ENCODE measurements at regions not wholly inside any gene's neighbourhood (a gene's known extent, or its start where the extent isn't known, plus 50 kb on each side); places are given as distances from the start of the nearest gene placed in this dataset.

DNA sequence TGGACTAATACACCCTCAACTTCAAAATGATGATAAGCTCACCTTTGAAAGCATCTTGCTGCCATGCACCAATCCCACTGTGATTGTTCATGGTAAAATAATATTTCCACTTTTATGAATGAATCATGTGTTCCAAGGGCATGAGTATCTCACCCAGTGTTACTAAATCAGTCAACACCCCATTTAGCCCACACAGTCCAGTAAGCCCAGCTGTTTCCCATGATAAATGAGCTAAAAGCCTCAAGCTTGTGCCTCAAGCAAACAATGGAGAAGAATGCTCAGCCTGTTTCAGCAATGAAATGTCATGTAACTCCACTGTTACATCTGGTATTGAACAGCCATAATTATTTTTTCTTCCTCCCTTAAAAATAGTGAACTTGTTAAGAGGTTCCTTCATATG lies 442.5 kb downstream of the XPNPEP1 start:
- CTCF ChIA-PET: no interaction called here
- no peaks in the 10 kb centered on the region for H3K36me3 ChIP-seq (ENCODE audit: control insufficient read depth, insufficient read depth, low read length)
- intact Hi-C loops (cut with micrococcal nuclease): no loop called here
- no peaks in the 10 kb centered on the region for H3K9me1 ChIP-seq (ENCODE audit: insufficient read depth, low read length)
- H3K79me1 ChIP-seq (ENCODE audit: low read depth in 1 of 2, low read length in 2 of 2): no peaks in the 10 kb centered on the region
- BruUV-seq (replicated peaks): no TSS peak
- DNase-seq (no peak), ATAC-seq (ENCODE audit: low read depth) (no peak)
- H3K4me3 ChIP-seq (ENCODE audit: insufficient read depth, low read depth, low read length): no peak overlapping the region
- TF ChIP-seq, protein P1, sequence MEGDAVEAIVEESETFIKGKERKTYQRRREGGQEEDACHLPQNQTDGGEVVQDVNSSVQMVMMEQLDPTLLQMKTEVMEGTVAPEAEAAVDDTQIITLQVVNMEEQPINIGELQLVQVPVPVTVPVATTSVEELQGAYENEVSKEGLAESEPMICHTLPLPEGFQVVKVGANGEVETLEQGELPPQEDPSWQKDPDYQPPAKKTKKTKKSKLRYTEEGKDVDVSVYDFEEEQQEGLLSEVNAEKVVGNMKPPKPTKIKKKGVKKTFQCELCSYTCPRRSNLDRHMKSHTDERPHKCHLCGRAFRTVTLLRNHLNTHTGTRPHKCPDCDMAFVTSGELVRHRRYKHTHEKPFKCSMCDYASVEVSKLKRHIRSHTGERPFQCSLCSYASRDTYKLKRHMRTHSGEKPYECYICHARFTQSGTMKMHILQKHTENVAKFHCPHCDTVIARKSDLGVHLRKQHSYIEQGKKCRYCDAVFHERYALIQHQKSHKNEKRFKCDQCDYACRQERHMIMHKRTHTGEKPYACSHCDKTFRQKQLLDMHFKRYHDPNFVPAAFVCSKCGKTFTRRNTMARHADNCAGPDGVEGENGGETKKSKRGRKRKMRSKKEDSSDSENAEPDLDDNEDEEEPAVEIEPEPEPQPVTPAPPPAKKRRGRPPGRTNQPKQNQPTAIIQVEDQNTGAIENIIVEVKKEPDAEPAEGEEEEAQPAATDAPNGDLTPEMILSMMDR (conservative IDR thresholded peaks at IDR 0.05; ENCODE audit: low read depth, low read length): no peak
- TF ChIP-seq SMC3 (IDR thresholded peaks at IDR 0.05; ENCODE audit: low read depth, low read length) (no peak), POLR2A (IDR thresholded peaks at IDR 0.05; ENCODE audit: low read depth, low read length) (no peak), MAZ (IDR thresholded peaks at IDR 0.05; ENCODE audit: borderline replicate concordance, low read depth, low read length) (no peak), RAD21 (IDR thresholded peaks at IDR 0.05; ENCODE audit: low read length) (no peak), MXI1 (IDR thresholded peaks at IDR 0.05; ENCODE audit: borderline replicate concordance, low read depth, low read length) (no peak), BHLHE40 (IDR thresholded peaks at IDR 0.05; ENCODE audit: low read depth, low read length) (no peak), NFE2L2 (IDR thresholded peaks at IDR 0.05; ENCODE audit: low read depth, low read length) (no peak), CHD1 (IDR thresholded peaks at IDR 0.05; ENCODE audit: low read depth, low read length) (no peak), RCOR1 (IDR thresholded peaks at IDR 0.05; ENCODE audit: insufficient replicate concordance, low read length) (no peak), FOS (IDR thresholded peaks at IDR 0.05; ENCODE audit: low read depth, low read length) (no peak), CEBPB (IDR thresholded peaks at IDR 0.05; ENCODE audit: low read depth, low read length) (no peak), MAFK (IDR thresholded peaks at IDR 0.05; ENCODE audit: low read depth, low read length) (no peak), RFX5 (IDR thresholded peaks at IDR 0.05; ENCODE audit: low read depth, low read length) (no peak)
- TF ChIP-seq, protein P2, sequence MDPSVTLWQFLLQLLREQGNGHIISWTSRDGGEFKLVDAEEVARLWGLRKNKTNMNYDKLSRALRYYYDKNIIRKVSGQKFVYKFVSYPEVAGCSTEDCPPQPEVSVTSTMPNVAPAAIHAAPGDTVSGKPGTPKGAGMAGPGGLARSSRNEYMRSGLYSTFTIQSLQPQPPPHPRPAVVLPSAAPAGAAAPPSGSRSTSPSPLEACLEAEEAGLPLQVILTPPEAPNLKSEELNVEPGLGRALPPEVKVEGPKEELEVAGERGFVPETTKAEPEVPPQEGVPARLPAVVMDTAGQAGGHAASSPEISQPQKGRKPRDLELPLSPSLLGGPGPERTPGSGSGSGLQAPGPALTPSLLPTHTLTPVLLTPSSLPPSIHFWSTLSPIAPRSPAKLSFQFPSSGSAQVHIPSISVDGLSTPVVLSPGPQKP (IDR thresholded peaks at IDR 0.05; ENCODE audit: borderline replicate concordance, low read depth, low read length): no peak
- TF ChIP-seq, protein P3, sequence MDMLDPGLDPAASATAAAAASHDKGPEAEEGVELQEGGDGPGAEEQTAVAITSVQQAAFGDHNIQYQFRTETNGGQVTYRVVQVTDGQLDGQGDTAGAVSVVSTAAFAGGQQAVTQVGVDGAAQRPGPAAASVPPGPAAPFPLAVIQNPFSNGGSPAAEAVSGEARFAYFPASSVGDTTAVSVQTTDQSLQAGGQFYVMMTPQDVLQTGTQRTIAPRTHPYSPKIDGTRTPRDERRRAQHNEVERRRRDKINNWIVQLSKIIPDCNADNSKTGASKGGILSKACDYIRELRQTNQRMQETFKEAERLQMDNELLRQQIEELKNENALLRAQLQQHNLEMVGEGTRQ (IDR thresholded peaks at IDR 0.05; ENCODE audit: low read depth, low read length): no peak
- H2AFZ ChIP-seq (replicated peaks; ENCODE audit: low read length, poor library complexity): no peak overlapping the region
- H2BK5ac ChIP-seq (ENCODE audit: low read depth, low read length, poor library complexity, severe bottlenecking): no peak overlapping the region
- no peak overlapping the region for H4K91ac ChIP-seq (ENCODE audit: insufficient read depth, low read depth, low read length)
- H2AK5ac ChIP-seq (ENCODE audit: low read depth, low read length): no peak overlapping the region
- H3K9ac ChIP-seq (ENCODE audit: low read depth, low read length): no peak overlapping the region
- H3K4me1 ChIP-seq (ENCODE audit: control insufficient read depth, insufficient read depth, low read length): no peaks in the 10 kb centered on the region
- H4K8ac ChIP-seq (ENCODE audit: low read depth in 2 of 2, low read length in 2 of 2): no peak overlapping the region
- H3K18ac ChIP-seq (ENCODE audit: low read depth, low read length): no peak overlapping the region
- H3K14ac ChIP-seq (replicated peaks; ENCODE audit: low read depth, low read length): no peak overlapping the region
- no peaks in the 10 kb centered on the region for H4K20me1 ChIP-seq (ENCODE audit: insufficient read depth, low read length)
- no peak overlapping the region for H3K27ac ChIP-seq (ENCODE audit: insufficient read depth, low read length)
- H4K5ac ChIP-seq (ENCODE audit: low read depth, low read length): no peak overlapping the region
- H3K4me2 ChIP-seq (ENCODE audit: low read depth, low read length): no peak overlapping the region
- H3K9me3 ChIP-seq (ENCODE audit: control insufficient read depth, insufficient read depth, low read length): no peaks in the 10 kb centered on the region
- no peaks in the 10 kb centered on the region for H3K27me3 ChIP-seq (ENCODE audit: control insufficient read depth, insufficient read depth, low read length)
- in situ Hi-C loops (cut with MboI; ENCODE audit: low sequenced_read_pairs): no loop called here
- H3K4ac ChIP-seq (ENCODE audit: low read depth, low read length): no peak overlapping the region
- H2BK120ac ChIP-seq (ENCODE audit: low read depth, low read length): no peak overlapping the region
- H2BK15ac ChIP-seq (ENCODE audit: low read depth, low read length): no peak overlapping the region
- dilution Hi-C loops (cut with HindIII; ENCODE audit: low sequenced_read_pairs, unreplicated experiment): no loop called here
- no peak overlapping the region for H2BK20ac ChIP-seq (ENCODE audit: low read depth, low read length)
- no peak overlapping the region for H3K56ac ChIP-seq (ENCODE audit: extremely low read depth, insufficient read depth, low read length)
- H3K23ac ChIP-seq (ENCODE audit: low read depth, low read length): no peak overlapping the region
- POLR2A ChIA-PET (ENCODE audit: unreplicated experiment): no interaction called here
- H2AK9ac ChIP-seq (replicated peaks; ENCODE audit: low read depth, low read length, poor library complexity): no peak overlapping the region

All from IMR-90 (cell line).